Brain microvascular endothelial cell (primary cell): ENCODE measurements at regions not wholly inside any gene's neighbourhood (a gene's known extent, or its start where the extent isn't known, plus 50 kb on each side); places are given as distances from the start of the nearest gene placed in this dataset.

ENCODE experiments used
- DNase-seq: peaks from one replicate; pipeline ENCODE4 v3.0.0-alpha.2; 2020
- H3K27ac ChIP-seq: fragments of 250-450 bp; sonication (Bioruptor Pico); 2 replicates; pipeline ENCODE4 v1.5.1; 2020; ENCODE audit warnings: mild to moderate bottlenecking, moderate library complexity
- H3K27me3 ChIP-seq: fragments of 250-450 bp; sonication (Bioruptor Pico); replicated peaks from 2 replicates; pipeline ENCODE4 v1.5.1; 2020; ENCODE audit warnings: mild to moderate bottlenecking
- H3K36me3 ChIP-seq: fragments of 250-450 bp; sonication (Bioruptor Pico); replicated peaks from 2 replicates; pipeline ENCODE4 v1.5.1; 2020; ENCODE audit warnings: mild to moderate bottlenecking
- H3K4me3 ChIP-seq: 2 replicates; pipeline ENCODE4 v1.5.1; 2011; ENCODE audit warnings: low read depth, mild to moderate bottlenecking, control low read depth, low read length, moderate library complexity
- CTCF ChIP-seq: IDR thresholded peaks from 2 replicates; pipeline ENCODE4 v1.5.1; 2011; ENCODE audit warnings: low read depth, mild to moderate bottlenecking, moderate library complexity, low read length, control low read depth, inconsistent platforms; ENCODE audit errors: missing control alignments
- in situ Hi-C: cut with HindIII; loops from 2 replicates; pipeline ENCODE4 v1.10.0; 2017; ENCODE audit warnings: low sequenced_read_pairs, low pct_ligation_motif_present

- no peak for TF ChIP-seq CTCF
- in situ Hi-C loops, result no loop called here
- Histone ChIP-seq H3K36me3 (no peaks in the 10 kb centered on the region), H3K27ac (no peak overlapping the region), H3K4me3 (no peak overlapping the region), H3K27me3 (no peaks in the 10 kb centered on the region)
- DNase-seq, result no peak
These were observed 118.2 kb downstream of the PTCHD4 start for GRCh38 chr6:47992809-47993208.

GRCh38 chr6:47983491-47983890 lies 127.5 kb downstream of the PTCHD4 start:
- in situ Hi-C loops, result no loop called here
- no peak for TF ChIP-seq CTCF
- Histone ChIP-seq H3K27ac (no peak overlapping the region), H3K4me3 (no peak overlapping the region), H3K27me3 (no peaks in the 10 kb centered on the region), H3K36me3 (no peaks in the 10 kb centered on the region)
- DNase-seq, result no peak

GRCh38 chr6:47977314-47977713 lies 133.7 kb downstream of the PTCHD4 start:
- Histone ChIP-seq H3K27me3 (no peaks in the 10 kb centered on the region), H3K4me3 (no peak overlapping the region), H3K27ac (no peak overlapping the region), H3K36me3 (no peaks in the 10 kb centered on the region)
- no peak for DNase-seq
- no peak for TF ChIP-seq CTCF
- in situ Hi-C loops, result no loop called here

GRCh38 chr6:47974106-47974505 lies 136.9 kb downstream of the PTCHD4 start:
- TF ChIP-seq CTCF, result no peak
- in situ Hi-C loops, result no loop called here
- Histone ChIP-seq H3K36me3 (no peaks in the 10 kb centered on the region), H3K27ac (no peak overlapping the region), H3K27me3 (no peaks in the 10 kb centered on the region), H3K4me3 (no peak overlapping the region)
- DNase-seq, result no peak

GRCh38 chr6:47970826-47971225 lies 140.2 kb downstream of the PTCHD4 start:
- H3K4me3 ChIP-seq, result no peak overlapping the region
- no peak overlapping the region for H3K27ac ChIP-seq
- H3K27me3 ChIP-seq, result no peaks in the 10 kb centered on the region
- in situ Hi-C loops, result no loop called here
- no peak for DNase-seq
- TF ChIP-seq CTCF, result no peak
- H3K36me3 ChIP-seq, result no peaks in the 10 kb centered on the region

GRCh38 chr6:47967843-47968242 lies 143.2 kb downstream of the PTCHD4 start:
- H3K27me3 ChIP-seq, result no peaks in the 10 kb centered on the region
- H3K36me3 ChIP-seq, result no peaks in the 10 kb centered on the region
- H3K27ac ChIP-seq, result no peak overlapping the region
- no peak overlapping the region for H3K4me3 ChIP-seq
- no peak for TF ChIP-seq CTCF
- in situ Hi-C loops, result no loop called here
- DNase-seq, result no peak
